NB4 (cell line): ENCODE measurements at regions not wholly inside any gene's neighbourhood (a gene's known extent, or its start where the extent isn't known, plus 50 kb on each side); places are given as distances from the start of the nearest gene placed in this dataset.

ENCODE experiments used
- CTCF ChIP-seq: IDR thresholded peaks from one replicate; pipeline ENCODE4 v1.5.1; 2012; ENCODE audit warnings: low read depth, low read length
- MAX ChIP-seq: IDR thresholded peaks from 2 replicates; pipeline ENCODE4 v1.6.1; 2011; ENCODE audit warnings: low read depth, low read length
- MYC ChIP-seq: IDR thresholded peaks from 2 replicates; pipeline ENCODE4 v1.6.1; 2011; ENCODE audit warnings: low read depth, low read length
- POLR2A ChIP-seq: IDR thresholded peaks from 2 replicates; pipeline ENCODE4 v1.6.1; 2011; ENCODE audit warnings: mild to moderate bottlenecking; ENCODE audit not compliant: insufficient read length; ENCODE audit errors: extremely low read depth

GRCh38 chr16:85338638-85338982 lies 226.3 kb upstream of the CIBAR2 start:
- TF ChIP-seq CTCF (no peak), POLR2A (no peak), MAX (no peak), MYC (no peak)
